ENCODE measurements at regions not wholly inside any gene's neighbourhood (a gene's known extent, or its start where the extent isn't known, plus 50 kb on each side); places are given as distances from the start of the nearest gene placed in this dataset.

DNA sequence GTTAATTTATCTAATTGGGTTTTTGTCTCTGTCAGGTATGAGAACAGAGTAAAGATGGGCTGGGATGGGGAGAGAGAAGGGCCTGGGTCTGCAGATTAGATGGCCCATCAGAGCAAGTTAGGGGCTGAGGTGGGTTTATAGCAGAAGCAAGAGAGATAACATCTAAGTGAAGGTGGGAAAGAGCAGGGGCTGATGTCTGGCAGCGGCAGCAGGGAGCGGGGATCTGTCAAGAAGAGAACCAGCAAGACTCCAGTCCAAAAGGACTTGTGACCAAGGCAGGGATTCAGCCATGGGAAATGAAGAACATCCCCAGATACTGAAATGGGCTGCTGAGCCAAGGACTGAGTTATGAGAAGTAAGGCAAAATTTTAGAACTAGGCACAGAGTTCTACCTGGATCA, 320.6 kb upstream of the TBL1XR1 start:
- TF ChIP-seq CTCF (IDR thresholded peaks at IDR 0.05; ENCODE audit: low read depth, low read length) (no peak), POLR2A (IDR thresholded peaks at IDR 0.05; ENCODE audit: extremely low read depth, insufficient read length) (no peak)
